ENCODE measurements at regions not wholly inside any gene's neighbourhood (a gene's known extent, or its start where the extent isn't known, plus 50 kb on each side); places are given as distances from the start of the nearest gene placed in this dataset.

- TF ChIP-seq EZH2 (IDR thresholded peaks at IDR 0.05; ENCODE audit: borderline replicate concordance, low read depth, low read length, severe bottlenecking) (no peak), CTCF (IDR thresholded peaks at IDR 0.05; ENCODE audit: borderline replicate concordance, extremely low read depth, low read length, poor library complexity, severe bottlenecking) (no peak)
Observed at GRCh38 chr12:84712747-84713146, 199.9 kb downstream of the SLC6A15 start.

All from DND-41 (cell line).